Endothelial cell of umbilical vein (primary cell): ENCODE measurements at regions not wholly inside any gene's neighbourhood (a gene's known extent, or its start where the extent isn't known, plus 50 kb on each side); places are given as distances from the start of the nearest gene placed in this dataset.

Experiments
- EZH2 ChIP-seq: IDR thresholded peaks from 2 replicates; pipeline ENCODE4 v1.6.1; 2012; ENCODE audit warnings: borderline replicate concordance, low read depth, mild to moderate bottlenecking, moderate library complexity, low read length, inconsistent platforms; ENCODE audit not compliant: severe bottlenecking
- FOS ChIP-seq: IDR thresholded peaks from 2 replicates; pipeline ENCODE4 v1.6.1; 2011; ENCODE audit warnings: mild to moderate bottlenecking, low read length, moderate library complexity, borderline replicate concordance; ENCODE audit not compliant: insufficient read depth
- GATA2 ChIP-seq: IDR thresholded peaks from 2 replicates; pipeline ENCODE4 v1.7.0; 2011; ENCODE audit warnings: low read depth, mild to moderate bottlenecking, moderate library complexity, mixed read lengths, low read length; ENCODE audit not compliant: insufficient read length, insufficient read depth
- JUN ChIP-seq: IDR thresholded peaks from 2 replicates; pipeline ENCODE4 v1.6.1; 2011; ENCODE audit warnings: borderline replicate concordance, low read depth; ENCODE audit not compliant: insufficient read length, insufficient read depth
- MYC ChIP-seq: IDR thresholded peaks from one replicate; pipeline ENCODE4 v1.6.1; 2011; ENCODE audit warnings: mild to moderate bottlenecking, low read depth, low read length
- POLR2A ChIP-seq: IDR thresholded peaks from 2 replicates; pipeline ENCODE4 v1.6.1; 2012; ENCODE audit warnings: low read depth, mild to moderate bottlenecking, control low read depth, low read length
- POLR2AphosphoS5 ChIP-seq: IDR thresholded peaks from 2 replicates; pipeline ENCODE4 v1.6.1; 2012; ENCODE audit warnings: low read depth, mild to moderate bottlenecking, control low read depth, low read length, moderate library complexity; ENCODE audit not compliant: insufficient read depth
- TF ChIP-seq, protein P1 (sequence below), 2 donors: IDR thresholded peaks; 1 replicate in 1 of 2; 2 replicates in 1 of 2; pipeline ENCODE4 v1.5.1; 2011; ENCODE audit warnings: low read length in 2 of 2, mild to moderate bottlenecking in 2 of 2, moderate library complexity in 2 of 2, control low read depth in 1 of 2, inconsistent platforms in 1 of 2, low read depth in 1 of 2; ENCODE audit not compliant: insufficient read depth in 1 of 2; ENCODE audit errors: extremely low read depth in 1 of 2
- TF ChIP-seq, protein P2 (sequence below): IDR thresholded peaks from 2 replicates; pipeline ENCODE4 v1.6.1; 2011; ENCODE audit not compliant: insufficient read depth, insufficient read length

GRCh38 chr10:124248056-124249045, 155.0 kb upstream of the CHST15 start:
- TF ChIP-seq, protein P1, sequence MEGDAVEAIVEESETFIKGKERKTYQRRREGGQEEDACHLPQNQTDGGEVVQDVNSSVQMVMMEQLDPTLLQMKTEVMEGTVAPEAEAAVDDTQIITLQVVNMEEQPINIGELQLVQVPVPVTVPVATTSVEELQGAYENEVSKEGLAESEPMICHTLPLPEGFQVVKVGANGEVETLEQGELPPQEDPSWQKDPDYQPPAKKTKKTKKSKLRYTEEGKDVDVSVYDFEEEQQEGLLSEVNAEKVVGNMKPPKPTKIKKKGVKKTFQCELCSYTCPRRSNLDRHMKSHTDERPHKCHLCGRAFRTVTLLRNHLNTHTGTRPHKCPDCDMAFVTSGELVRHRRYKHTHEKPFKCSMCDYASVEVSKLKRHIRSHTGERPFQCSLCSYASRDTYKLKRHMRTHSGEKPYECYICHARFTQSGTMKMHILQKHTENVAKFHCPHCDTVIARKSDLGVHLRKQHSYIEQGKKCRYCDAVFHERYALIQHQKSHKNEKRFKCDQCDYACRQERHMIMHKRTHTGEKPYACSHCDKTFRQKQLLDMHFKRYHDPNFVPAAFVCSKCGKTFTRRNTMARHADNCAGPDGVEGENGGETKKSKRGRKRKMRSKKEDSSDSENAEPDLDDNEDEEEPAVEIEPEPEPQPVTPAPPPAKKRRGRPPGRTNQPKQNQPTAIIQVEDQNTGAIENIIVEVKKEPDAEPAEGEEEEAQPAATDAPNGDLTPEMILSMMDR (IDR thresholded peaks at IDR 0.05; ENCODE audit: extremely low read depth in 1 of 2, insufficient read depth in 1 of 2, low read depth in 1 of 2, low read length in 2 of 2) = no peak
- TF ChIP-seq POLR2AphosphoS5 (no peak), FOS (no peak), POLR2A (no peak), MYC (no peak), EZH2 (no peak), JUN (no peak), GATA2 (no peak)
- TF ChIP-seq, protein P2, sequence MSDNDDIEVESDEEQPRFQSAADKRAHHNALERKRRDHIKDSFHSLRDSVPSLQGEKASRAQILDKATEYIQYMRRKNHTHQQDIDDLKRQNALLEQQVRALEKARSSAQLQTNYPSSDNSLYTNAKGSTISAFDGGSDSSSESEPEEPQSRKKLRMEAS = no peak
